ENCODE measurements at regions not wholly inside any gene's neighbourhood (a gene's known extent, or its start where the extent isn't known, plus 50 kb on each side); places are given as distances from the start of the nearest gene placed in this dataset.
"Not testable (repeated sequence)": the region's sequence is repeated elsewhere in the genome, so short reads cannot be mapped to it uniquely, and the experiment has no call there.

GRCh38 chr2:34731292-34731691, 1132.2 kb upstream of the FAM98A start:
- TF ChIP-seq, protein P1, sequence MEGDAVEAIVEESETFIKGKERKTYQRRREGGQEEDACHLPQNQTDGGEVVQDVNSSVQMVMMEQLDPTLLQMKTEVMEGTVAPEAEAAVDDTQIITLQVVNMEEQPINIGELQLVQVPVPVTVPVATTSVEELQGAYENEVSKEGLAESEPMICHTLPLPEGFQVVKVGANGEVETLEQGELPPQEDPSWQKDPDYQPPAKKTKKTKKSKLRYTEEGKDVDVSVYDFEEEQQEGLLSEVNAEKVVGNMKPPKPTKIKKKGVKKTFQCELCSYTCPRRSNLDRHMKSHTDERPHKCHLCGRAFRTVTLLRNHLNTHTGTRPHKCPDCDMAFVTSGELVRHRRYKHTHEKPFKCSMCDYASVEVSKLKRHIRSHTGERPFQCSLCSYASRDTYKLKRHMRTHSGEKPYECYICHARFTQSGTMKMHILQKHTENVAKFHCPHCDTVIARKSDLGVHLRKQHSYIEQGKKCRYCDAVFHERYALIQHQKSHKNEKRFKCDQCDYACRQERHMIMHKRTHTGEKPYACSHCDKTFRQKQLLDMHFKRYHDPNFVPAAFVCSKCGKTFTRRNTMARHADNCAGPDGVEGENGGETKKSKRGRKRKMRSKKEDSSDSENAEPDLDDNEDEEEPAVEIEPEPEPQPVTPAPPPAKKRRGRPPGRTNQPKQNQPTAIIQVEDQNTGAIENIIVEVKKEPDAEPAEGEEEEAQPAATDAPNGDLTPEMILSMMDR (conservative IDR thresholded peaks at IDR 0.05) = no peak
- H3K27ac ChIP-seq = no peak overlapping the region

GRCh38 chr2:34729845-34730244, 1130.7 kb upstream of the FAM98A start:
- no peak overlapping the region; the same call in 1 of the 2 replicates for H3K27ac ChIP-seq

GRCh38 chr2:34724107-34724506, 1125.0 kb upstream of the FAM98A start:
- TF ChIP-seq, protein P1 (conservative IDR thresholded peaks at IDR 0.05) = no peak

More at GRCh38 chr2:34729845-34730244, 1130.7 kb upstream of the FAM98A start:
- TF ChIP-seq, protein P1 (conservative IDR thresholded peaks at IDR 0.05) = no peak

GRCh38 chr2:34723683-34724082, 1124.6 kb upstream of the FAM98A start:
- TF ChIP-seq, protein P1 (conservative IDR thresholded peaks at IDR 0.05) = no peak
- no peak overlapping the region for H3K27ac ChIP-seq

More at GRCh38 chr2:34724107-34724506, 1125.0 kb upstream of the FAM98A start:
- no peak overlapping the region for H3K27ac ChIP-seq

GRCh38 chr2:34719206-34719605, 1120.1 kb upstream of the FAM98A start:
- TF ChIP-seq, protein P1 (conservative IDR thresholded peaks at IDR 0.05) = no peak
- no peak overlapping the region for H3K27ac ChIP-seq

- TF ChIP-seq, protein P1 (conservative IDR thresholded peaks at IDR 0.05) = no peak
- H3K27ac ChIP-seq = peak overlapping the region; percentile 55
Observed at GRCh38 chr2:34705551-34706247, 1106.6 kb upstream of the FAM98A start.

- H3K27ac ChIP-seq = no peak overlapping the region; the same call in 1 of the 2 replicates
- TF ChIP-seq, protein P1 (conservative IDR thresholded peaks at IDR 0.05) = no peak
Observed at GRCh38 chr2:34703292-34703691, 1104.2 kb upstream of the FAM98A start.

GRCh38 chr2:34702391-34702790, 1103.3 kb upstream of the FAM98A start:
- H3K27ac ChIP-seq = not testable (repeated sequence)

GRCh38 chr2:34677591-34677990, 1078.5 kb upstream of the FAM98A start:
- not testable (repeated sequence) for H3K27ac ChIP-seq

DNA sequence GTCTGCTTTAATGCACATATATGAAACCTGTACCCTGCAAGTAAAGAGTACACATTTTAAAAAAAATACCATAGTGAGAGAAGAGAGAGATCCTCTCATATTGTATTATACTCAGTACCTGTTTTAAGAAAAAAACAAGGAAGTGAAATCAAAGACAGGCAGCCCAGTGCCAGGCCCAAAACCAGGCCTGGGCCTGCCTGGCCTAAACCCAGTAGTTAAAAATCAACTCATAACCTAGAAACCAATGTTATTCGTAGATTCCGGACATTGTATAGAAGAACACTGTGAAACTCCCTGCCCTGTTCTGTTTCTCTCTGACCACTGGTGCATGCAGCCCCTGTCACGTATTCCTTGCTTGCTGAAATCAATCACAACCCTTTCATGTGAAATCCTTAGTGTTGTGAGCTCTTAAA, 1078.0 kb upstream of the FAM98A start:
- H3K27ac ChIP-seq = not testable (repeated sequence)

Measured in VCaP (cell line).